HCT116 (cell line): ENCODE measurements at regions not wholly inside any gene's neighbourhood (a gene's known extent, or its start where the extent isn't known, plus 50 kb on each side); places are given as distances from the start of the nearest gene placed in this dataset.
"Not testable (repeated sequence)": the region's sequence is repeated elsewhere in the genome, so short reads cannot be mapped to it uniquely, and the experiment has no call there.

Source experiments
- ATAC-seq: fragments of 200-7000 bp; cut with Tn5 transposase; 2 replicates; pipeline ENCODE4 v1.9.1; 2020; ENCODE audit warnings: mild to moderate bottlenecking, moderate library complexity
- BruUV-seq: library from RNA; stranded (reverse); fragments of 400-500 nt; replicated peaks from 2 replicates; lab custom pipeline; 2021; lab: Mats Ljungman, UMichigan
- CTCF ChIA-PET: fragments of 300-600 bp; sonication (Branson Sonifier 250); formaldehyde crosslinking; loops from one replicate; lab custom pipeline; 2021; ENCODE audit warnings: antibody characterized with exemption; lab: Charles Lee
- POLR2A ChIA-PET: fragments of 300-600, 350-600 bp; sonication (Branson Sonifier 250); formaldehyde crosslinking; loops from one replicate; lab custom pipeline; 2021; ENCODE audit warnings: antibody characterized with exemption; lab: Charles Lee
- RAD21 ChIA-PET, 2 experiments: fragments of 300-600 bp; sonication (Branson Sonifier 250); formaldehyde crosslinking; loops; one replicate each; lab custom pipeline; 2023; ENCODE audit warnings: low total read pairs in 2 of 2; ENCODE audit not compliant: uncharacterized antibody in 2 of 2, unreplicated experiment in 2 of 2, low non-redundant PET in 1 of 2; lab: Charles Lee
- DNase-seq: peaks from one replicate; pipeline ENCODE4 v3.0.0-alpha.2; 2010; ENCODE audit warnings: low read depth, low spot score
- H2AFZ ChIP-seq: fragments of 200-600 bp; shearing (Covaris generic), sonication (generic); 2 replicates; pipeline ENCODE4 v1.6.1; 2017; ENCODE audit warnings: low read depth, mixed run types, mixed read lengths, antibody characterized with exemption, low read length; ENCODE audit not compliant: poor library complexity, severe bottlenecking
- H3K27ac ChIP-seq: 2 replicates; pipeline ENCODE4 v1.5.1; 2012; ENCODE audit warnings: low read depth, low read length
- H3K27me3 ChIP-seq: fragments of 200-600 bp; sonication (generic); 2 replicates; pipeline ENCODE4 v1.6.1; 2016; ENCODE audit warnings: mixed run types, low read length, mixed read lengths; ENCODE audit not compliant: insufficient read depth
- H3K36me3 ChIP-seq, 2 experiments: fragments of 200-500 bp in 1 of 2; fragments of 200-600 bp in 1 of 2; sonication (Bioruptor generic) in 1 of 2; sonication (generic) in 1 of 2; 2 replicates each; pipeline versions ENCODE4 v1.5.1 to v1.6.1; 2014 to 2016; ENCODE audit warnings: low read length in 2 of 2, inconsistent platforms in 1 of 2, mixed read lengths in 1 of 2, mixed run types in 1 of 2; ENCODE audit not compliant: insufficient read depth in 2 of 2, control insufficient read depth in 1 of 2
- H3K4me1 ChIP-seq, 2 experiments: fragments of 200-600 bp in 1 of 2; sonication (generic) in 1 of 2; 2 replicates each; pipeline versions ENCODE4 v1.5.1 to v1.6.1; 2012 to 2017; ENCODE audit warnings: low read length in 2 of 2, inconsistent platforms in 1 of 2, mild to moderate bottlenecking in 1 of 2, mixed read lengths in 1 of 2, mixed run types in 1 of 2, moderate library complexity in 1 of 2; ENCODE audit not compliant: insufficient read depth in 2 of 2, control insufficient read depth in 1 of 2
- H3K4me2 ChIP-seq: fragments of 200-600 bp; sonication (generic); 2 replicates; pipeline ENCODE4 v1.6.1; 2017; ENCODE audit warnings: mixed run types, low read length, mixed read lengths
- H3K4me3 ChIP-seq, 2 experiments: fragments of 200-600 bp in 1 of 2; sonication (generic) in 1 of 2; replicated peaks in 1 of 2; 2 replicates each; pipeline ENCODE4 v1.5.1; 2011 to 2016; ENCODE audit warnings: low read length in 2 of 2, control low read depth in 1 of 2, low read depth in 1 of 2, mild to moderate bottlenecking in 1 of 2, mixed read lengths in 1 of 2, mixed run types in 1 of 2
- H3K79me2 ChIP-seq: fragments of 200-600 bp; sonication (generic); 2 replicates; pipeline ENCODE4 v1.6.1; 2017; ENCODE audit warnings: mild to moderate bottlenecking, mixed run types, low read length, moderate library complexity, mixed read lengths; ENCODE audit not compliant: insufficient read depth
- H3K9ac ChIP-seq: fragments of 200-600 bp; sonication (generic); 2 replicates; pipeline ENCODE4 v1.6.1; 2016; ENCODE audit warnings: low read length, mixed read lengths
- H3K9me2 ChIP-seq: fragments of 200-600 bp; sonication (generic), shearing (Covaris generic); 2 replicates; pipeline ENCODE4 v1.6.1; 2017; ENCODE audit warnings: mixed run types, mild to moderate bottlenecking, moderate library complexity; ENCODE audit not compliant: insufficient read depth
- H3K9me3 ChIP-seq, 2 experiments: fragments of 200-500 bp in 1 of 2; fragments of 200-600 bp in 1 of 2; sonication (Bioruptor generic) in 1 of 2; sonication (generic) in 1 of 2; 2 replicates each; pipeline ENCODE4 v1.6.1; 2014 to 2017; ENCODE audit warnings: low read length in 2 of 2, mixed read lengths in 2 of 2, inconsistent platforms in 1 of 2, low read depth in 1 of 2, mild to moderate bottlenecking in 1 of 2, mixed run types in 1 of 2, moderate library complexity in 1 of 2; ENCODE audit not compliant: control insufficient read depth in 1 of 2, insufficient read depth in 1 of 2
- H4K20me1 ChIP-seq: fragments of 200-600 bp; sonication (generic), shearing (Covaris generic); 2 replicates; pipeline ENCODE4 v1.6.1; 2017; ENCODE audit warnings: mixed run types, mild to moderate bottlenecking, moderate library complexity; ENCODE audit not compliant: insufficient read depth
- CBX3 ChIP-seq: IDR thresholded peaks from 2 replicates; pipeline ENCODE4 v1.6.1; 2012; ENCODE audit warnings: low read depth
- CTCF ChIP-seq, 3 experiments: fragments of 200-600 bp in 1 of 3; sonication (generic) in 1 of 3; IDR thresholded peaks in 2 of 3; conservative IDR thresholded peaks in 1 of 3; 2 replicates each; pipeline ENCODE4 v1.5.1; 2012 to 2017; ENCODE audit warnings: low read depth in 2 of 3, low read length in 2 of 3, antibody characterized with exemption in 1 of 3, borderline replicate concordance in 1 of 3, control low read depth in 1 of 3, mild to moderate bottlenecking in 1 of 3, mixed read lengths in 1 of 3, mixed run types in 1 of 3, moderate library complexity in 1 of 3; ENCODE audit not compliant: insufficient read depth in 1 of 3
- ELF1 ChIP-seq: IDR thresholded peaks from 2 replicates; pipeline ENCODE4 v1.6.1; 2012; ENCODE audit warnings: low read depth, borderline replicate concordance
- EZH2 ChIP-seq: fragments of 200-600 bp; sonication (generic); IDR thresholded peaks from 2 replicates; pipeline ENCODE4 v1.6.1; 2017; ENCODE audit warnings: antibody characterized with exemption, mixed run types
- FOSL1 ChIP-seq: IDR thresholded peaks from 2 replicates; pipeline ENCODE4 v1.6.1; 2012; ENCODE audit warnings: low read depth
- JUND ChIP-seq: IDR thresholded peaks from 2 replicates; pipeline ENCODE4 v1.6.1; 2012
- POLR2AphosphoS5 ChIP-seq: IDR thresholded peaks from 2 replicates; pipeline ENCODE4 v1.6.1; 2011; ENCODE audit warnings: mild to moderate bottlenecking, low read depth, low read length, moderate library complexity
- RAD21 ChIP-seq: IDR thresholded peaks from 2 replicates; pipeline ENCODE4 v1.6.1; 2012; ENCODE audit warnings: low read depth, mild to moderate bottlenecking
- REST ChIP-seq: IDR thresholded peaks from 2 replicates; pipeline ENCODE4 v1.6.1; 2012; ENCODE audit warnings: low read depth
- TCF7L2 ChIP-seq: IDR thresholded peaks from 2 replicates; pipeline ENCODE4 v1.7.0; 2011; ENCODE audit warnings: borderline replicate concordance, inconsistent platforms; ENCODE audit not compliant: insufficient read depth, insufficient read length; ENCODE audit errors: extremely low read depth
- ZBTB33 ChIP-seq: IDR thresholded peaks from 2 replicates; pipeline ENCODE4 v1.6.1; 2011; ENCODE audit warnings: mild to moderate bottlenecking, low read length, moderate library complexity; ENCODE audit not compliant: insufficient replicate concordance; ENCODE audit errors: extremely low read depth
- ZFX ChIP-seq: fragments of 450-650 bp; IDR thresholded peaks from 2 replicates; pipeline ENCODE4 v1.6.1; 2017
- intact Hi-C: fragments of 100-400 bp; cut with micrococcal nuclease; formaldehyde crosslinking; loops from 2 replicates; pipeline ENCODE4 v1.10.0; 2022

GRCh38 chrX:122220644-122221373 lies 963.3 kb upstream of the GRIA3 start:
- Histone ChIP-seq H2AFZ (no peak overlapping the region), H4K20me1 (no peaks in the 10 kb centered on the region), H3K79me2 (no peaks in the 10 kb centered on the region), H3K9me2 (no peaks in the 10 kb centered on the region), H3K27me3 (no peaks in the 10 kb centered on the region), H3K4me2 (no peak overlapping the region), H3K9me3 (no peaks in the 10 kb centered on the region), H3K4me3 (no peak overlapping the region), H3K36me3 (no peaks in the 10 kb centered on the region), H3K9ac (no peak overlapping the region), H3K4me1 (no peaks in the 10 kb centered on the region), H3K27ac (no peak overlapping the region)
- no peak for ATAC-seq
- ChIA-PET RAD21 (no interaction called here), CTCF (no interaction called here), POLR2A (no interaction called here)
- intact Hi-C loops: no loop called here
- TF ChIP-seq JUND: no peak
- no peak for TF ChIP-seq CTCF (IDR thresholded peaks at IDR 0.05 in 2 of 3, conservative IDR thresholded peaks at IDR 0.05 in 1 of 3; ENCODE audit: borderline replicate concordance in 1 of 3, insufficient read depth in 1 of 3, low read depth in 2 of 3, low read length in 2 of 3)
- TF ChIP-seq EZH2: no peak
- no peak for TF ChIP-seq ZBTB33
- TF ChIP-seq RAD21: no peak
- TF ChIP-seq FOSL1: no peak
- no peak for TF ChIP-seq TCF7L2
- no peak for TF ChIP-seq ZFX
- no peak for TF ChIP-seq REST
- TF ChIP-seq CBX3: no peak
- no peak for TF ChIP-seq POLR2AphosphoS5
- no peak for TF ChIP-seq ELF1
- BruUV-seq: no TSS peak
- no peak for DNase-seq

- BruUV-seq, CTCF ChIA-PET, ATAC-seq: not testable (repeated sequence)
These were observed 962.3 kb upstream of the GRIA3 start for GRCh38 chrX:122221810-122222209.

More at GRCh38 chrX:122221810-122222209, 962.3 kb upstream of the GRIA3 start:
- H2AFZ ChIP-seq, H3K27me3 ChIP-seq, intact Hi-C loops, H3K9me3 ChIP-seq, H3K27ac ChIP-seq, H3K79me2 ChIP-seq, H3K4me2 ChIP-seq, H4K20me1 ChIP-seq, POLR2A ChIA-PET, H3K9ac ChIP-seq, H3K4me3 ChIP-seq, H3K4me1 ChIP-seq, RAD21 ChIA-PET, H3K9me2 ChIP-seq, DNase-seq, H3K36me3 ChIP-seq: not testable (repeated sequence)
